DMS 273 treated with DMSO at 0.1 percent for 48 hours (cell line): ENCODE measurements at regions not wholly inside any gene's neighbourhood (a gene's known extent, or its start where the extent isn't known, plus 50 kb on each side); places are given as distances from the start of the nearest gene placed in this dataset.
"Not testable (repeated sequence)": the region's sequence is repeated elsewhere in the genome, so short reads cannot be mapped to it uniquely, and the experiment has no call there.

Source experiments
- DNase-seq: peaks from one replicate; lab custom pipeline; 2025; lab: John Stamatoyannopoulos, UW

- no peak for DNase-seq
These were observed 120.2 kb upstream of the CREB1 start for GRCh38 chr2:207409517-207409916.

- no peak for DNase-seq
These were observed 116.9 kb upstream of the CREB1 start for GRCh38 chr2:207412787-207413310.

- DNase-seq, result no peak
These were observed 116.3 kb upstream of the CREB1 start for GRCh38 chr2:207413376-207413907.

GRCh38 chr2:207416111-207416510, 113.7 kb upstream of the CREB1 start:
- DNase-seq, result no peak

GRCh38 chr2:207416900-207417299, 112.9 kb upstream of the CREB1 start:
- DNase-seq, result no peak

- DNase-seq, result no peak
These were observed 112.5 kb upstream of the CREB1 start for GRCh38 chr2:207417301-207417718.

GRCh38 chr2:207418419-207418818, 111.3 kb upstream of the CREB1 start:
- no peak for DNase-seq

GRCh38 chr2:207419331-207419730, 110.4 kb upstream of the CREB1 start:
- DNase-seq, result no peak

GRCh38 chr2:207421671-207422070, 108.1 kb upstream of the CREB1 start:
- DNase-seq, result no peak

- no peak for DNase-seq
These were observed 107.4 kb upstream of the CREB1 start for GRCh38 chr2:207422380-207422779.

GRCh38 chr2:207423886-207424285, 105.9 kb upstream of the CREB1 start:
- DNase-seq, result no peak

GRCh38 chr2:207427986-207428385, 101.8 kb upstream of the CREB1 start:
- DNase-seq, result no peak

GRCh38 chr2:207428573-207428972, 101.2 kb upstream of the CREB1 start:
- DNase-seq, result no peak

- no peak for DNase-seq
These were observed 97.3 kb upstream of the CREB1 start for GRCh38 chr2:207432453-207432852.

GRCh38 chr2:207434306-207434705, 95.5 kb upstream of the CREB1 start:
- no peak for DNase-seq

GRCh38 chr2:207434899-207435465, 94.8 kb upstream of the CREB1 start:
- DNase-seq, result no peak

- DNase-seq, result no peak
These were observed 92.6 kb upstream of the CREB1 start for GRCh38 chr2:207437136-207437523.

- no peak for DNase-seq
These were observed 92.1 kb upstream of the CREB1 start for GRCh38 chr2:207437524-207438143.

GRCh38 chr2:207438414-207439126, 91.2 kb upstream of the CREB1 start:
- no peak for DNase-seq

GRCh38 chr2:207439881-207440280, 89.9 kb upstream of the CREB1 start:
- DNase-seq, result not testable (repeated sequence)

GRCh38 chr2:207444756-207445155, 85.0 kb upstream of the CREB1 start:
- DNase-seq, result no peak

GRCh38 chr2:207446653-207447052, 83.1 kb upstream of the CREB1 start:
- no peak for DNase-seq

GRCh38 chr2:207448006-207448405, 81.8 kb upstream of the CREB1 start:
- DNase-seq, result no peak
